ENCODE measurements at regions not wholly inside any gene's neighbourhood (a gene's known extent, or its start where the extent isn't known, plus 50 kb on each side); places are given as distances from the start of the nearest gene placed in this dataset.

DNA sequence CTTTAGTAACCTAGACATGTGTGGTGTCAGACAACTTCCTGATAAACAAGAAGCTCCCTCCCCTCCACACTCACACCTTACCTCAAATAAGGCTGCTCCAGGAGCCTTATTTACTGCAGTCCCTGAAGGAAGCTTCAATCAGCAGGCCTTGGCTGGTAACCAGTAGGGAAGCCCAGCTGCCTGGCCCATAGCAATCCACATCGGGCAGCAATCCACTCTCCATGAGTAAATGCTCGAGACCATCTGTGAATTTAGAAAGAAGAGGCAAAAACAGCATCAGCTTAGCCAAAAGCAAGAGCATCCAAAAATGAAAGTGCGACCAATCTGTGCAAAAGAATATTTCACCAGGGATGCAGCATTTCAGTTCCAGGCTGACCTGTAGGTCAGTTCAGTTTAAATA is 213.3 kb upstream of the TUSC1 start:
- H3K27me3 ChIP-seq (ENCODE audit: insufficient read depth, poor library complexity, severe bottlenecking): no peaks in the 10 kb centered on the region
- TF ChIP-seq, protein P1, sequence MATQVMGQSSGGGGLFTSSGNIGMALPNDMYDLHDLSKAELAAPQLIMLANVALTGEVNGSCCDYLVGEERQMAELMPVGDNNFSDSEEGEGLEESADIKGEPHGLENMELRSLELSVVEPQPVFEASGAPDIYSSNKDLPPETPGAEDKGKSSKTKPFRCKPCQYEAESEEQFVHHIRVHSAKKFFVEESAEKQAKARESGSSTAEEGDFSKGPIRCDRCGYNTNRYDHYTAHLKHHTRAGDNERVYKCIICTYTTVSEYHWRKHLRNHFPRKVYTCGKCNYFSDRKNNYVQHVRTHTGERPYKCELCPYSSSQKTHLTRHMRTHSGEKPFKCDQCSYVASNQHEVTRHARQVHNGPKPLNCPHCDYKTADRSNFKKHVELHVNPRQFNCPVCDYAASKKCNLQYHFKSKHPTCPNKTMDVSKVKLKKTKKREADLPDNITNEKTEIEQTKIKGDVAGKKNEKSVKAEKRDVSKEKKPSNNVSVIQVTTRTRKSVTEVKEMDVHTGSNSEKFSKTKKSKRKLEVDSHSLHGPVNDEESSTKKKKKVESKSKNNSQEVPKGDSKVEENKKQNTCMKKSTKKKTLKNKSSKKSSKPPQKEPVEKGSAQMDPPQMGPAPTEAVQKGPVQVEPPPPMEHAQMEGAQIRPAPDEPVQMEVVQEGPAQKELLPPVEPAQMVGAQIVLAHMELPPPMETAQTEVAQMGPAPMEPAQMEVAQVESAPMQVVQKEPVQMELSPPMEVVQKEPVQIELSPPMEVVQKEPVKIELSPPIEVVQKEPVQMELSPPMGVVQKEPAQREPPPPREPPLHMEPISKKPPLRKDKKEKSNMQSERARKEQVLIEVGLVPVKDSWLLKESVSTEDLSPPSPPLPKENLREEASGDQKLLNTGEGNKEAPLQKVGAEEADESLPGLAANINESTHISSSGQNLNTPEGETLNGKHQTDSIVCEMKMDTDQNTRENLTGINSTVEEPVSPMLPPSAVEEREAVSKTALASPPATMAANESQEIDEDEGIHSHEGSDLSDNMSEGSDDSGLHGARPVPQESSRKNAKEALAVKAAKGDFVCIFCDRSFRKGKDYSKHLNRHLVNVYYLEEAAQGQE (IDR thresholded peaks at IDR 0.05; ENCODE audit: insufficient replicate concordance, low read depth): no peak
- no peak for TF ChIP-seq SPI1 (IDR thresholded peaks at IDR 0.05; ENCODE audit: borderline replicate concordance, low read depth)
- no peak for TF ChIP-seq POLR2AphosphoS5 (IDR thresholded peaks at IDR 0.05; ENCODE audit: low read depth)
- TF ChIP-seq GABPA (IDR thresholded peaks at IDR 0.05; ENCODE audit: low read depth): no peak
- TF ChIP-seq, protein P2, sequence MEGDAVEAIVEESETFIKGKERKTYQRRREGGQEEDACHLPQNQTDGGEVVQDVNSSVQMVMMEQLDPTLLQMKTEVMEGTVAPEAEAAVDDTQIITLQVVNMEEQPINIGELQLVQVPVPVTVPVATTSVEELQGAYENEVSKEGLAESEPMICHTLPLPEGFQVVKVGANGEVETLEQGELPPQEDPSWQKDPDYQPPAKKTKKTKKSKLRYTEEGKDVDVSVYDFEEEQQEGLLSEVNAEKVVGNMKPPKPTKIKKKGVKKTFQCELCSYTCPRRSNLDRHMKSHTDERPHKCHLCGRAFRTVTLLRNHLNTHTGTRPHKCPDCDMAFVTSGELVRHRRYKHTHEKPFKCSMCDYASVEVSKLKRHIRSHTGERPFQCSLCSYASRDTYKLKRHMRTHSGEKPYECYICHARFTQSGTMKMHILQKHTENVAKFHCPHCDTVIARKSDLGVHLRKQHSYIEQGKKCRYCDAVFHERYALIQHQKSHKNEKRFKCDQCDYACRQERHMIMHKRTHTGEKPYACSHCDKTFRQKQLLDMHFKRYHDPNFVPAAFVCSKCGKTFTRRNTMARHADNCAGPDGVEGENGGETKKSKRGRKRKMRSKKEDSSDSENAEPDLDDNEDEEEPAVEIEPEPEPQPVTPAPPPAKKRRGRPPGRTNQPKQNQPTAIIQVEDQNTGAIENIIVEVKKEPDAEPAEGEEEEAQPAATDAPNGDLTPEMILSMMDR (IDR thresholded peaks at IDR 0.05; ENCODE audit: insufficient read depth, low read length): no peak
- no peak overlapping the region for H3K4me3 ChIP-seq (replicated peaks; ENCODE audit: insufficient read depth, low read length)

DNA sequence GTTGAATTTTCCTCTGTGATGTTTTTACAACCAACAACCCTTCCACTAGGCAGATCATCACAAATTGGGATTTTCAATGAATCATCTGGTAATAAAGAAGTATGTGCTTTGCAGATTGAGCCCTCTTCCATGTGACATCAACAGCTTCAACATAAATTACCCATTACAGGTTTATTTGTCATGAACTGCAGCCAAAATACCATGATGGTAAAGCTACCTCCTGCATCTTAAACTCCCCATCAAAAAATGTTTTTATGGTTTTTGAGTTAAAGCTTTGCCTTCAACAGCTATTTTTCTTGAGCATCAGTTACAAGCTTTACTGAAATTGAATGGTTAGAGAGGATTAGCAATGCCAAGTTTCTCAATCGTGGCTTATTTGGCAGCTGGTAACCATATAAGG is 211.4 kb upstream of the TUSC1 start:
- Histone ChIP-seq H3K4me3 (replicated peaks; ENCODE audit: insufficient read depth, low read length) (no peak overlapping the region), H3K27ac (replicated peaks) (no peak overlapping the region), H3K27me3 (ENCODE audit: insufficient read depth, poor library complexity, severe bottlenecking) (no peaks in the 10 kb centered on the region)
- TF ChIP-seq, protein P1 (IDR thresholded peaks at IDR 0.05; ENCODE audit: insufficient replicate concordance, low read depth): no peak
- TF ChIP-seq SPI1 (IDR thresholded peaks at IDR 0.05; ENCODE audit: borderline replicate concordance, low read depth) (no peak), POLR2AphosphoS5 (IDR thresholded peaks at IDR 0.05; ENCODE audit: low read depth) (no peak), GABPA (IDR thresholded peaks at IDR 0.05; ENCODE audit: low read depth) (no peak)
- TF ChIP-seq, protein P2 (IDR thresholded peaks at IDR 0.05; ENCODE audit: insufficient read depth, low read length): no peak
- no peak for DNase-seq (ENCODE audit: low read depth in 1 of 2, low spot score in 1 of 2)

More for the DNA sequence above, 213.3 kb upstream of the TUSC1 start:
- no peak overlapping the region for H3K27ac ChIP-seq (replicated peaks)
- DNase-seq (ENCODE audit: low read depth in 1 of 2, low spot score in 1 of 2): no peak

DNA sequence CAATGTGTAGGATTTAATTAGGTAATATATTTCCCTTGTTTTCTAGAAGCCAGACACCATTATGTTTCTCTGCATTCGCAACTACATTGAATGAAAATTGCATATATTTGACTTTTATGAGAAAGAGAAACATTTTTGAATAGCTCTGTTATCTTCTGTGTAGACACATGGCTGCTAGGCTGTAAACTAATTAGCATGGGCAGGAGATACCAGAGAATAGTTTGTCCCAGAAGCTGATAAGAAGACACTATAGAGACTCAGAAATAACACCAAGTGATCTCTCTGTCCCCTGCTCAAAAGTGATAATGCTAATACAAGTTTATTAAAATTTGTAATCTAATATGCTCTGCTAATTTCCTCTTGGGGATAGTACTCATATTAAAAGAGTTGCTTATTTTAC is 198.0 kb upstream of the TUSC1 start:
- Histone ChIP-seq H3K27me3 (ENCODE audit: insufficient read depth, poor library complexity, severe bottlenecking) (no peaks in the 10 kb centered on the region), H3K4me3 (replicated peaks; ENCODE audit: insufficient read depth, low read length) (no peak overlapping the region), H3K27ac (replicated peaks) (no peak overlapping the region)
- TF ChIP-seq, protein P1 (IDR thresholded peaks at IDR 0.05; ENCODE audit: insufficient replicate concordance, low read depth): no peak
- TF ChIP-seq, protein P2 (IDR thresholded peaks at IDR 0.05; ENCODE audit: insufficient read depth, low read length): no peak
- TF ChIP-seq SPI1 (IDR thresholded peaks at IDR 0.05; ENCODE audit: borderline replicate concordance, low read depth) (no peak), GABPA (IDR thresholded peaks at IDR 0.05; ENCODE audit: low read depth) (no peak), POLR2AphosphoS5 (IDR thresholded peaks at IDR 0.05; ENCODE audit: low read depth) (no peak)
- DNase-seq (ENCODE audit: low read depth in 1 of 2, low spot score in 1 of 2): no peak
